GM18498 (cell line): ENCODE measurements at regions not wholly inside any gene's neighbourhood (a gene's known extent, or its start where the extent isn't known, plus 50 kb on each side); places are given as distances from the start of the nearest gene placed in this dataset.
"Not testable (repeated sequence)": the region's sequence is repeated elsewhere in the genome, so short reads cannot be mapped to it uniquely, and the experiment has no call there.

Experiments
- ATAC-seq: cut with Tn5 transposase; IDR thresholded peaks from one replicate; pipeline ENCODE4 v1.9.1; 2021; ENCODE audit warnings: mild to moderate bottlenecking, moderate library complexity; ENCODE audit not compliant: unreplicated experiment

- ATAC-seq: no peak
Observed at GRCh38 chr21:32099812-32100416, 178.9 kb downstream of the MIS18A start.

- ATAC-seq: no peak
Observed at GRCh38 chr21:32096411-32096810, 182.4 kb downstream of the MIS18A start.

DNA sequence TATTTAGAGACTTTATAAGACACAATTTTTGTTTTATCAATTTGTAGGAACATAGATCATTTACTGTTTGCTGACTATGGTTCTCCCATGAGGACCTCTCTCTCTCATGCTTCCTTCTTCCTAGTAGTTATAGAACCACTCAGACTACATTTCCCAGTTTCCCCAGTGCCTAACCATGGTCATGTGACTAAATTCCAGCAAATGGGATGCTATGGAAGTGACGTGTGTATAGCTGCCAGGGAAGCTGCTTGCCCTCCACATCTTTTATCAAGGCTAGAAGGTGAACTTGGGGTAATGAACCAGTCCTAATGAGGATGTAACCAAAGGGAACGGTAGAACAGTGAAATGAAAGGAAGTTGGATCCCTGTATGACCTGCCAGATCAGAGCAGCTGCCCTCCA is 184.0 kb downstream of the MIS18A start:
- no peak for ATAC-seq

DNA sequence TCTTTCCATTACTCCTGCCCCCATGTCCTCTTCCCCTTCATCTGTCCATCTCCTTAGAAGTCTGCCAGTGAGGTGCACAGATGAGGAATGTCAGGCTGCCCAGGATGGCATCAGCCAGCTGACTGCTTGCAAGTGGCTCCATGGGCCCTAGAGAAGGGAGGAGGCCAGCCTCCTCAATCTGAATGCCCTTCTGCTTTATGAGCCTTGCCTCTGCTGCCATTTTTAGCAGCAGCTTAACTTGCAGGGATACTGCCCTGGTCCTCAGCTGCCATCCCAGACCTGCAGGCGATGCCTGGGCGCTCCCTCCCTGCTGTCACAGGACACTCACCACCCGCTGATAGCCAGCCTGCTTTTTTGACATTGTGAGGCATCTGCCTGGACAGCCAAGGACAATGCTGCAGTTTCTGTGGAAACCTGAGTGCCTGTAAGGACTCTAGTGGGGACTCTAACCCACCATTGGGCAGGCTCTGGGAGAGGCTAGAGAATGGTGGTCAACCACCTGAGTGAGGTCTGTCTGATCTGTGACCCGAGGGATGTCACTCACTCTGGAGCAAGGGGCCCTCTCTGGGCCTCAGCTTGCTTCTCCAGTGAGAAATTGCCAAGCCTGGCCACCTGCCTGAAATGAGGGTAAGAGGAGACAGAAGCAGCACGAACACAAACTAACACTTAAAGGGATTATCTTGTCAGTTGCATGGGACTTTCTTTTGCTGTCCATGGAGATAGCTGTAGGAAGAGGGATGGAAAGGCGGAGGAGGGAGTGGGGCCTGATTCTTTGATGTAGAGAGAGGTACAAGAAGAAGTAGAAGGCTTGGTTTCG is 185.0 kb downstream of the MIS18A start:
- ATAC-seq: no peak

DNA sequence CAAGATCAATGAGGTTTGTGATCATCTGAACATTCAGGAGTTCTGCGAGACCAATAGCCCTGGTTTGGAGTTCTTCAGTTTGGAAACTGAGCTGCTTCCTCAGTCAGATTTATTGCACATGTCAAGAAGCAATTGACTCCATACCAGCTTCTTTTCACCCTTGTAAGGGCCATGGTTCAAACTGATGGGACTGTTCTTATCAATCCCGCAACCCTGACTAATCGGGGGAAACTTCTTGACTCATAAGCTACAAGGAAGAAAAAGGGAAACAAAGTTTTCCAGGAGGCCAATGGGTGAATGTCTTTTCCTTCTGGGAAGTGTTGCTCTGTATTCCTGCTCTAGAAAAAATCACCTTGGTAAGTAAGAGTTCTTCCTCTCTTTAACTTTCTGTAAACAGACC is 187.9 kb downstream of the MIS18A start:
- no peak for ATAC-seq

- ATAC-seq: no peak
Observed at GRCh38 chr21:32089766-32090165, 189.1 kb downstream of the MIS18A start.

GRCh38 chr21:32088471-32088870 is 190.4 kb downstream of the MIS18A start:
- ATAC-seq: no peak

- no peak for ATAC-seq
Observed at GRCh38 chr21:32087447-32087846, 191.4 kb downstream of the MIS18A start.

- ATAC-seq: no peak
Observed at GRCh38 chr21:32083197-32083596, 195.7 kb downstream of the MIS18A start.

DNA sequence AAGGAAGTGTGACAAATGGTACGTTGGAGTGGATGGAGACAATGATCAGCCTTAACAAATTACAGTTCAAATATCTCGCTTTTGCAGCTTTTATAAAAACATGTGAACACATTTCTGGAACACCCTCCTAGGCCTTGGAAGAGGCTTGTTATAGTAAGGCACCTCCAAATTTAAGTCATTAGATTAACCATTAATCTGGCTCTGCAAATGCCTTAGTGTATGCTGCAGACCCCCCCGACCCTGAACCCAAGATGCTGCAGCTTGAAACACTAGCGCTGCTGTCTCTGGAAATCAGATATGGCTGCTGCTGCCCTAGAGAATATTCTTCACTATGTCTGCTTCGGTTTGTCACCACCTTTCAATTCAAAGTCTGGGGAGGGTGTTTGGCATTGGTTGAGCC is 196.4 kb downstream of the MIS18A start:
- no peak for ATAC-seq

- ATAC-seq: no peak
Observed at GRCh38 chr21:32073593-32073992, 200.8 kb downstream of the HUNK start.

GRCh38 chr21:32073190-32073589 is 200.4 kb downstream of the HUNK start:
- ATAC-seq: no peak

DNA sequence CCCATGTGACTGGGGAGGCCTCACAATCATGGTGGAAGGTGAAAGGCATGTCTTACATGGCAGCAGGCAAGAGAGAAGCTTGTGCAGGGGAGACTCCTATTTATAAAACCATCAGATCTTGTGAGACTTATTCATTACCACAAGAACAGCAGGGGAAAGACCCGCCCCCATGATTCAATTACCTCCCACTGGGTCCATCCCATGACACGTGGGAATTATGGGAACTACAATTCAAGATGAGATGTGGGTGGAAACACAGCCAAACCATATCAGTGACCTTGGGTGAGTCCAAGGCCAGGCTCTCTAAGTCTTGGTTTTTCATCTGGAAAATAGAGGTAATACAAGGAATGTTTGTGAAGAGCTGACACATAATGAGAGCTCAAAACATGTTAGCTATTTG is 198.8 kb downstream of the HUNK start:
- ATAC-seq: not testable (repeated sequence)

- ATAC-seq: no peak
Observed at GRCh38 chr21:32070676-32071330, 198.0 kb downstream of the HUNK start.

- no peak for ATAC-seq
Observed at GRCh38 chr21:32070126-32070525, 197.3 kb downstream of the HUNK start.

- no peak for ATAC-seq
Observed at GRCh38 chr21:32065654-32066053, 192.8 kb downstream of the HUNK start.

DNA sequence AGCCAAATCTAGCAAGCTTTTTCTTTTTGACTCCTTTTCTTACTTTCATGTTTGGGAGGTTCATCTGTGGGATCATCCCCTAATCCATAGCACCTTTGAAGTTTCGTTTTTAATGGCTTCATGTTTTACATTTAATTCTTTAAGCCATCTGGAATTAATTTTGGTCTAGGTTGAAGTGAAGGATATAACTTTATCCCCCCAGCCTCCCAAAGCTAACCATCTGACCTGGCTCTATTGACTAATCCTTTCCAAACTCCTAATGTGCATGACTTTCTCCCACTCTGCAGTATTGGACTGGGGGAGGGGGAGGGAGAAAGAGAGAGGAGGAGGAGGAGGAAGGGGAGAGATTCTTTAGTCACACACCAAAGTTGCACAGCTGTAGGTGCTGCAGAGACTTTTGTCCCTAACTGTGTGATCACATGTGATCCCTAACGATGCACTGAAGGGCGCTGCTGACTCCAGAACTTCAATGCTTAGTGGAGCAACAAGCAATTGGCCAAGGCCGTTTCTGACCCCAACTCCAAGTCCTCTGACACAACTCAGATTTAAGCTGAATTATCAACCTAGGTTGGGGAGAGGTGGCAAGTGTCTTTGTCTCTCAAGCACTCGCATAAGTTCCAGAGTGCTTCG is 191.6 kb downstream of the HUNK start:
- no peak for ATAC-seq

DNA sequence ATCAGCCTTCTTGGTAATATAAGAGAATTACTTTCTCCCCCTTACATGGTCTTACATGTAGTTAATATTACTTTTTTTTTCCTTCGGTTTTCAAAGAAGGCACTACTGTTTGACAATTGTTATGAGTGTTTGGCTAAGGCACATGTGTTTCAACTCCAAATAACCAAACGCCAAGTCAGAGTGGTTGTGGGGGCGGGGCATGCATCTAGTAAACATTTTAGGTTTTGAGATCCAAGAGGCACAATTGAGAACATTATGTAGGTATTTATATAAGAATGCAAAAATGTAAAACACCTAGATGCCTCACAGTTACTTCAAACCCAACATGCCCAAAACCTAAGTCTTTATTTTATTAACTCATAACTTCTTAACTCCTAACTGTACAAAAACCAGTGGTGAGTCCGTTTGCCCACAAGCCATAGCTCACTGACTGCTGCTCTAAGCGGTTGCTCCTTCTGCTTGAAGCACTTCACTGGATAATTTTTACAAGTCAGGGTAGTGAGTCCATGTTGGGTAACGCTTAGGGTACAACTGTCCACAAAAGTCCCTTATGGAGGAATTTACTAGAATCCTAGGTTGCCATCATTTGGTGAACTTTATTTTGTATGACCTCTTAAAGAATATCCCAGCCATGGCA is 189.9 kb downstream of the HUNK start:
- ATAC-seq: no peak

DNA sequence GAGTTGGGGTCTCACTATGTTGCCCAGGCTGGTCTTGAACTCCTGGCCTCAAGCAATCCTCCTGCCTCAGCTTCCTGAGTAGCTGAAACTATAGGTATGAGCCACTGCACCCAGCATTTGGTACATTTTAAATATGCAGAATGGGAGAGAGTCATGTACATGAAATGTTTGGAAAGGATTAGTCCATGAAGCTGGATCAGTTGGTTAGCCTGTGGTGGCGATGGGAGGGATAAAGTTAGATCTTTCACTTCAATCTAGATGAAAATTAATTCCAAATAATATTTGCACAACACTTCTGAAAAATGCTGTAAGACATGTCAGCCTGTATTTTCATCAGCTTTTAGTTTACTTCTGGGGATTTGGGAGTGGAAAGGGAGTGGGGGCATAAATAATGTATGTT is 188.9 kb downstream of the HUNK start:
- no peak for ATAC-seq

DNA sequence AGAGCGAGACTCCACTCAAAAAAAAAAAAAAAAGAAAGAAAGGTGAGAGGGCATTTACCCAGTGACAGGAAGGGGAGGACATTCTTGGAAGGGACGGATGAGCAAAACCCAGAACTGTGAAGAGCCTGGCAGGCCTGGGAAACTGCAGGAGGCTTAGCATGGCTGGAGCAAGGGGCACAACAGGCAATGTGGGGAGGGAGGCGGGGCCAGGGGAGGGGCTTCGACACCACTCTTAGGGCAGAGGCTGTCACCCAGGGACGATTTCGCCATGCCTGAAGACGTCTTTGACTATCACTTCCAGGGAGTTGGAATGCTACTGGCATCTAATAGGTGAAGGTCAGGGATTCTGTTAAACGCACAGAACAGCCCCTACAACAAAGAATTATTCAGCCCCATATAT is 184.0 kb downstream of the HUNK start:
- ATAC-seq: no peak

- ATAC-seq: no peak
Observed at GRCh38 chr21:32055305-32055704, 182.5 kb downstream of the HUNK start.
